ENCODE measurements at regions not wholly inside any gene's neighbourhood (a gene's known extent, or its start where the extent isn't known, plus 50 kb on each side); places are given as distances from the start of the nearest gene placed in this dataset.

DNA sequence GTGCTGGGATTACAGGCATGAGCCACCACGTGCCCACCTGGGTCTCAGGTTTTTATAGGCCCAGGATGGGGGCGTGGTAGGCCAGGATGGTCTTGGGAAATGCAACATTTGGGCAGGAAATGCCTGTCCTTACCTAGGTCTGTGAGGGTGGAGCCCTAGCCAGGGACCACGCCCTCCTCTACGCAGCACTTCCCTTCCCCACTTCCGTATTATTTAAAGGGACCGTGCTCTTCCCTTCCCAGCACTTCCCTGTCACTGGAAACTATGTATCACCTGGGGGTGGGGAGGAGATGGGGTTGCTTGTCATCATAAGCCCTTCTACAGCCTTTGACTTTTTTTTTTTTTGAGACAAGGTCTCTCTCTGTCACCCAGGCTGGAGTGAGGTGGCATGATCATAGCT, 238.9 kb upstream of the NLRP1 start:
- Mint-ChIP-seq H3K9me3 (no peaks in the 10 kb centered on the region), H3K27ac (no peak overlapping the region), H3K4me1 (ENCODE audit: low read depth) (no peaks in the 10 kb centered on the region), H3K27me3 (ENCODE audit: insufficient read depth) (peaks cover 6% of the 10 kb centered on the region), H3K36me3 (ENCODE audit: low read depth) (no peaks in the 10 kb centered on the region), H3K4me3 (no peak overlapping the region)
- DNase-seq (ENCODE audit: low spot score): no peak
- intact Hi-C loops (cut with micrococcal nuclease): no loop called here

- intact Hi-C loops (cut with micrococcal nuclease): no loop called here
- no peaks in the 10 kb centered on the region for H3K27me3 Mint-ChIP-seq (ENCODE audit: insufficient read depth)
- no peak overlapping the region for H3K27ac Mint-ChIP-seq
- no peaks in the 10 kb centered on the region for H3K9me3 Mint-ChIP-seq
- DNase-seq (ENCODE audit: low spot score): no peak
- H3K36me3 Mint-ChIP-seq (ENCODE audit: low read depth): no peaks in the 10 kb centered on the region
- H3K4me1 Mint-ChIP-seq (ENCODE audit: low read depth): no peaks in the 10 kb centered on the region
- H3K4me3 Mint-ChIP-seq: no peak overlapping the region
Measured at GRCh38 chr17:5825717-5826330, 241.5 kb upstream of the NLRP1 start.

DNA sequence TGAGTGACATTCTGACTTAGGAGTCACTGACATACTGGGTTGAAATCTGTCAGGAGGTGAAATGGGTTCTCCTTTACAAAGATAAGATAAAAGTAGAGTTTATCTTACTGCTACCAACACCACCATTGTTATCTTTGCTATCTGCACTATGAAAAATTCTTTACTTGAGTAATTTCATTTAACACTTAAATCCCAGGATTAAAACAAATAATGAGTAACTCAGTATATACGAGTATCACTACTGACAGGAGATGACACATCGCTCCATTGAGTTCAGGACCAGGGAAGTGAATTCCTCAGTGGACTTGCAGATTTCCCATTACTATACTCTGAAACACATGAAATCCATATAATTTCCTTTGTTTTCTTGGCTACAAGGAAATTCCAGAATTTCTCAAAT, 242.1 kb upstream of the NLRP1 start:
- H3K27ac Mint-ChIP-seq: no peak overlapping the region
- DNase-seq (ENCODE audit: low spot score): no peak
- no peak overlapping the region for H3K4me3 Mint-ChIP-seq
- intact Hi-C loops (cut with micrococcal nuclease): no loop called here
- H3K9me3 Mint-ChIP-seq: no peaks in the 10 kb centered on the region
- H3K4me1 Mint-ChIP-seq (ENCODE audit: low read depth): no peaks in the 10 kb centered on the region
- H3K27me3 Mint-ChIP-seq (ENCODE audit: insufficient read depth): no peaks in the 10 kb centered on the region
- H3K36me3 Mint-ChIP-seq (ENCODE audit: low read depth): no peaks in the 10 kb centered on the region

DNA sequence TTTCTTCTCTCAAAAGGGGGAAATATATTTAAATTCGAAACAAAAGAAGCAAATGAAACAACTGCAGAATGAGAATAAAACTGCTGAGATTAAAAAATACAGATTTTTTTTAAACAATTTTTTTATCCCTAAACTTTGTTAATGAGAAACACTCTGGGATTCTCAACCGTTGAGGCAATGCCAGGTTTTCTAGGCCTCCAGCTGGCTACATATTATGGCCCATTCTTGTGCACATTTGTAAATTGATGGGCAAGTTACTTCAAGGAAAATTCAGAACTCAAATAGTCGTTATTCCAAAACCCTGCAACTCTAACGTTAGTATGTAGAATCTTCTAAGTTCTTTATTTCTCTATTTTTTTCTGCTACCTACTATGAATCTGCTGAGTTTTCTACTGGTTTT, 239.3 kb upstream of the WSCD1 start:
- Mint-ChIP-seq H3K4me3 (no peak overlapping the region), H3K27ac (no peak overlapping the region), H3K36me3 (ENCODE audit: low read depth) (no peaks in the 10 kb centered on the region), H3K27me3 (ENCODE audit: insufficient read depth) (peaks cover 4% of the 10 kb centered on the region), H3K9me3 (no peaks in the 10 kb centered on the region), H3K4me1 (ENCODE audit: low read depth) (no peaks in the 10 kb centered on the region)
- DNase-seq (ENCODE audit: low spot score): no peak
- intact Hi-C loops (cut with micrococcal nuclease): no loop called here

GRCh38 chr17:5832886-5833285, 237.3 kb upstream of the WSCD1 start:
- Mint-ChIP-seq H3K4me3 (no peak overlapping the region), H3K36me3 (ENCODE audit: low read depth) (no peaks in the 10 kb centered on the region), H3K27me3 (ENCODE audit: insufficient read depth) (peaks cover 4% of the 10 kb centered on the region), H3K4me1 (ENCODE audit: low read depth) (no peaks in the 10 kb centered on the region), H3K9me3 (no peaks in the 10 kb centered on the region), H3K27ac (no peak overlapping the region)
- DNase-seq (ENCODE audit: low spot score): no peak
- intact Hi-C loops (cut with micrococcal nuclease): no loop called here

DNA sequence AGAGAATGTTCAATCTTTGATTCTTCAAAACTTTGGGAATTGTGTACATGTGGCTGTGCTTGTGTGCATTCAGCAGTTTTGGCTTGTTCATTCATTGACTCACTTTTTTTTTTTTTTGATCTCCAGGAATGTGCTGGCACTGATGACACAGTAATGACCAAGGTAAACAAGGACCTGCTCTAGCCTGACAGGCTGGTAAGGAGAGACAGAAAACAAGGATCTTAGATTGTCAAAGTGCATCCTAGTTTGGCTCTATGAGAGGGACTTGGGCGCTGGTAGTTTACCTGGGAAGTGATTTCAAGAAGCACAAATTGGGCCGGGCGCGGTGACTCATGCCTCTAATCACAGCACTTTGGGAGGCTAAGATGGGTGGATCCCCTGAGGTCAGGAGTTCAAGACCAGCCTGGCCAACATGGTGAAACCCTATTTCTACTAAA, 233.1 kb upstream of the WSCD1 start:
- H3K27me3 Mint-ChIP-seq (ENCODE audit: insufficient read depth): peaks cover 4% of the 10 kb centered on the region
- H3K36me3 Mint-ChIP-seq (ENCODE audit: low read depth): no peaks in the 10 kb centered on the region
- no peak overlapping the region for H3K4me3 Mint-ChIP-seq
- no peak overlapping the region for H3K27ac Mint-ChIP-seq
- H3K4me1 Mint-ChIP-seq (ENCODE audit: low read depth): no peaks in the 10 kb centered on the region
- intact Hi-C loops (cut with micrococcal nuclease): no loop called here
- H3K9me3 Mint-ChIP-seq: no peaks in the 10 kb centered on the region
- no peak for DNase-seq (ENCODE audit: low spot score)

- no peak overlapping the region for H3K27ac Mint-ChIP-seq
- no peak overlapping the region for H3K4me3 Mint-ChIP-seq
- H3K4me1 Mint-ChIP-seq (ENCODE audit: low read depth): no peaks in the 10 kb centered on the region
- no peaks in the 10 kb centered on the region for H3K36me3 Mint-ChIP-seq (ENCODE audit: low read depth)
- H3K27me3 Mint-ChIP-seq (ENCODE audit: insufficient read depth): peaks cover 4% of the 10 kb centered on the region
- H3K9me3 Mint-ChIP-seq: no peaks in the 10 kb centered on the region
- DNase-seq (ENCODE audit: low spot score): no peak
- intact Hi-C loops (cut with micrococcal nuclease): no loop called here
Measured at GRCh38 chr17:5838661-5839300, 231.4 kb upstream of the WSCD1 start.

- H3K9me3 Mint-ChIP-seq: no peaks in the 10 kb centered on the region
- intact Hi-C loops (cut with micrococcal nuclease): no loop called here
Measured at GRCh38 chr17:5840811-5841446, 229.2 kb upstream of the WSCD1 start.

DNA sequence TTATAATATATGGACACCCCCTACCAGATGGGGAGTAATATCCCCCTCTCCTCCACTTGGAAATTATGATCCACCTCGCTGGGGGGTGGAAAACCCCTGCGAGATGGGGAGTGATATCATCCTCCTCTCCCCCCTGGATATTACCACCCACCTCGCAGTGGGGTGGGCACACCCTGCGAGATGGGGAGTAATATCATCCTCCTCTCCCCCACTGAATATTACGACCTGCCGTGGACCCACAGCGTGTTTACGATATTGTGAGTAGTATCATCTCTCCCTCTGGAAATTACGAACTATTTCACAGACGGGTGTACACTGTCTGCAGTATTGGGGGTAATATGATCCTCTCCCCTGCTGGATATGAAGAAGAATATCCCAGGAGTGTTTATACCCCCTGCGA, 228.3 kb upstream of the WSCD1 start:
- Mint-ChIP-seq H3K4me3 (no peak overlapping the region), H3K27ac (no peak overlapping the region), H3K9me3 (no peaks in the 10 kb centered on the region), H3K4me1 (ENCODE audit: low read depth) (no peaks in the 10 kb centered on the region), H3K36me3 (ENCODE audit: low read depth) (no peaks in the 10 kb centered on the region), H3K27me3 (ENCODE audit: insufficient read depth) (peaks cover 4% of the 10 kb centered on the region)
- DNase-seq (ENCODE audit: low spot score): no peak
- intact Hi-C loops (cut with micrococcal nuclease): no loop called here

More at GRCh38 chr17:5840811-5841446, 229.2 kb upstream of the WSCD1 start:
- H3K36me3 Mint-ChIP-seq (ENCODE audit: low read depth): no peaks in the 10 kb centered on the region
- peaks cover under 1% of the 10 kb centered on the region for H3K27me3 Mint-ChIP-seq (ENCODE audit: insufficient read depth)
- no peaks in the 10 kb centered on the region for H3K4me1 Mint-ChIP-seq (ENCODE audit: low read depth)
- no peak for DNase-seq (ENCODE audit: low spot score)
- H3K27ac Mint-ChIP-seq: no peak overlapping the region
- no peak overlapping the region for H3K4me3 Mint-ChIP-seq

GRCh38 chr17:5843366-5844026, 226.7 kb upstream of the WSCD1 start:
- Mint-ChIP-seq H3K4me1 (ENCODE audit: low read depth) (no peaks in the 10 kb centered on the region), H3K27me3 (ENCODE audit: insufficient read depth) (peaks cover 4% of the 10 kb centered on the region), H3K27ac (no peak overlapping the region), H3K36me3 (ENCODE audit: low read depth) (no peaks in the 10 kb centered on the region), H3K9me3 (no peaks in the 10 kb centered on the region), H3K4me3 (no peak overlapping the region)
- DNase-seq (ENCODE audit: low spot score): no peak
- intact Hi-C loops (cut with micrococcal nuclease): no loop called here

GRCh38 chr17:5846001-5846400, 224.2 kb upstream of the WSCD1 start:
- H3K4me1 Mint-ChIP-seq (ENCODE audit: low read depth): no peaks in the 10 kb centered on the region
- intact Hi-C loops (cut with micrococcal nuclease): no loop called here
- no peak overlapping the region for H3K4me3 Mint-ChIP-seq
- H3K36me3 Mint-ChIP-seq (ENCODE audit: low read depth): no peaks in the 10 kb centered on the region
- DNase-seq (ENCODE audit: low spot score): no peak
- H3K27me3 Mint-ChIP-seq (ENCODE audit: insufficient read depth): peaks cover 4% of the 10 kb centered on the region
- H3K9me3 Mint-ChIP-seq: no peaks in the 10 kb centered on the region
- no peak overlapping the region for H3K27ac Mint-ChIP-seq

DNA sequence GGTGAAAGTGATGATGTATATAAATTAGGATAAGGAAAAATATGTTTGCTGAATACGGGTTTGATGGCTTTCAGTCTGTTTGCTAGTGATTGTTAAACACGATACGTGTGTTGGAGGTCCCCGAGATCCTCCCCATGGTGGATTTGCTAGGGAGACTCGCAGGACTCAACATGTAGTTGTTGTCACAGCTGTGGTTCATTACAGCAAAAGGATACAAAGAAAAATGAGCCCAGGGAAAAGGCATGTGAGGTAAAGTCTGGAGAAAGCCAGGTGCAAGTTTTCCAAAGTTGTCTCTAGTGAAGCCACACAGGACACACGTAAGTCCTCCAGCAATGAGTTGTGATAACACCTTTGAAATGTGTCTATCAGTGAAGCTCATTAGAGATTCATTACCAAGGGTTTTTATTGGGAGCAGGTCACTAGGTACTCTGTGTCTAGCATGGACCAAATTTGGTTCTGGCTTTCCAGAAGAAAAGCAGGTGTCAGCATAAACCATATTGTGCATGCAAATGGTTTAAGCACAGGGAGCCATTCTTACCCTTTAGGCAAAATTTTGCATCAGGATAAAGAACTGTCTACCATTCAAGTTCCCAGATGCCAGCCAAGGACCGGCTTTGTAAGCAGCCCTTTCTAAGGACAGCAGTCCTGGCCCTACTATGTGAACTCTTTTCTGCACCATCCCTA, 215.2 kb upstream of the WSCD1 start:
- Mint-ChIP-seq H3K4me1 (ENCODE audit: low read depth) (no peaks in the 10 kb centered on the region), H3K9me3 (no peaks in the 10 kb centered on the region), H3K36me3 (ENCODE audit: low read depth) (no peaks in the 10 kb centered on the region), H3K27ac (no peak overlapping the region), H3K27me3 (ENCODE audit: insufficient read depth) (peaks cover 3% of the 10 kb centered on the region), H3K4me3 (no peak overlapping the region)
- intact Hi-C loops (cut with micrococcal nuclease): no loop called here
- no peak for DNase-seq (ENCODE audit: low spot score)

- Mint-ChIP-seq H3K4me3 (no peak overlapping the region), H3K36me3 (ENCODE audit: low read depth) (no peaks in the 10 kb centered on the region), H3K9me3 (no peaks in the 10 kb centered on the region), H3K27ac (no peak overlapping the region), H3K4me1 (ENCODE audit: low read depth) (no peaks in the 10 kb centered on the region), H3K27me3 (ENCODE audit: insufficient read depth) (peaks cover 5% of the 10 kb centered on the region)
- no peak for DNase-seq (ENCODE audit: low spot score)
- intact Hi-C loops (cut with micrococcal nuclease): no loop called here
Measured at GRCh38 chr17:5861246-5861645, 208.9 kb upstream of the WSCD1 start.
